UCSD-AML1 (cell line): ENCODE measurements at regions not wholly inside any gene's neighbourhood (a gene's known extent, or its start where the extent isn't known, plus 50 kb on each side); places are given as distances from the start of the nearest gene placed in this dataset.
"Not testable (repeated sequence)": the region's sequence is repeated elsewhere in the genome, so short reads cannot be mapped to it uniquely, and the experiment has no call there.

Source experiments
- DNase-seq: peaks from one replicate; lab custom pipeline; 2025; ENCODE audit not compliant: unreplicated experiment; lab: John Stamatoyannopoulos, UW

GRCh38 chr10:21406595-21407193 is 118.8 kb downstream of the SKIDA1 start:
- no peak for DNase-seq

- no peak for DNase-seq
These were observed 119.5 kb downstream of the SKIDA1 start for GRCh38 chr10:21405981-21406380.

- no peak for DNase-seq
These were observed 122.0 kb downstream of the SKIDA1 start for GRCh38 chr10:21403256-21404015.

GRCh38 chr10:21402606-21403083 is 122.8 kb downstream of the SKIDA1 start:
- no peak for DNase-seq

GRCh38 chr10:21401196-21401595 is 124.3 kb downstream of the SKIDA1 start:
- DNase-seq = no peak

- no peak for DNase-seq
These were observed 126.0 kb downstream of the SKIDA1 start for GRCh38 chr10:21399392-21400035.

GRCh38 chr10:21398563-21399231 is 126.8 kb downstream of the SKIDA1 start:
- no peak for DNase-seq

GRCh38 chr10:21396889-21397288 is 128.6 kb downstream of the SKIDA1 start:
- no peak for DNase-seq

GRCh38 chr10:21393931-21394330 is 131.6 kb downstream of the SKIDA1 start:
- no peak for DNase-seq

- no peak for DNase-seq
These were observed 136.9 kb downstream of the SKIDA1 start for GRCh38 chr10:21388589-21388988.

- no peak for DNase-seq
These were observed 137.6 kb downstream of the SKIDA1 start for GRCh38 chr10:21387868-21388267.

GRCh38 chr10:21385996-21386585 is 139.4 kb downstream of the SKIDA1 start:
- DNase-seq = no peak

- no peak for DNase-seq
These were observed 139.9 kb downstream of the SKIDA1 start for GRCh38 chr10:21385536-21385935.

- no peak for DNase-seq
These were observed 146.3 kb downstream of the SKIDA1 start for GRCh38 chr10:21379143-21379542.

GRCh38 chr10:21375274-21375673 is 150.2 kb downstream of the SKIDA1 start:
- not testable (repeated sequence) for DNase-seq

GRCh38 chr10:21373881-21374280 is 151.6 kb downstream of the SKIDA1 start:
- DNase-seq = not testable (repeated sequence)

GRCh38 chr10:21372651-21373410 is 152.7 kb downstream of the SKIDA1 start:
- peak; percentile 29 for DNase-seq

- DNase-seq = no peak
These were observed 155.8 kb downstream of the SKIDA1 start for GRCh38 chr10:21369697-21370096.

- DNase-seq = no peak
These were observed 156.6 kb downstream of the SKIDA1 start for GRCh38 chr10:21368728-21369425.
